Pancreas (tissue), 10 donors: ENCODE measurements at regions not wholly inside any gene's neighbourhood (a gene's known extent, or its start where the extent isn't known, plus 50 kb on each side); places are given as distances from the start of the nearest gene placed in this dataset.

Source experiments
- ATAC-seq, 4 donors: fragments of 200-7000 bp; cut with Tn5 transposase; one replicate each; pipeline versions ENCODE4 v1.8.0 to v1.9.1; 2020; ENCODE audit warnings: mild to moderate bottlenecking in 4 of 4, moderate library complexity in 4 of 4
- DNase-seq, 6 donors: peaks; one replicate each; pipeline ENCODE4 v3.0.0-alpha.2; 2020
- FAIRE-seq: peaks from 2 replicates; lab custom pipeline; 2012; peaks lifted over from hg19 to GRCh38; lab: Jason Lieb, UNC
- H3K27ac ChIP-seq, 4 donors: fragments of 200-600 bp; sonication (generic); 1 replicate in 3 of 4; 2 replicates in 1 of 4; pipeline versions ENCODE4 v1.5.0 to v1.8.0; 2020
- H3K27me3 ChIP-seq, 4 donors: fragments of 200-600 bp; one replicate each; pipeline ENCODE4 v1.8.0; 2021
- H3K36me3 ChIP-seq, 3 donors: fragments of 200-600 bp; sonication (generic) in 1 of 3; one replicate each; pipeline versions ENCODE4 v1.5.0 to v1.8.0; 2020 to 2021
- H3K4me1 ChIP-seq, 3 donors: fragments of 200-600 bp; one replicate each; pipeline ENCODE4 v1.8.0; 2021
- H3K4me3 ChIP-seq, 4 donors: fragments of 200-600 bp; sonication (generic) in 2 of 4; one replicate each; pipeline versions ENCODE4 v1.5.0 to v1.8.0; 2020 to 2021
- H3K9me3 ChIP-seq, 4 donors: fragments of 200-600 bp; one replicate each; pipeline ENCODE4 v1.8.0; 2021
- WGBS, 2 donors: extraction: QIAGEN DNeasy Blood & Tissue Kit; methylation state at CpG; one replicate each; pipeline ENCODE4 v1.1.7; 2013; 5-methylcytosine and 5-hydroxymethylcytosine counted together
- intact Hi-C, 3 donors: fragments of 100-400 bp; cut with DNase I; formaldehyde crosslinking; loops; one replicate each; pipeline versions ENCODE4 v1.11.1 to v1.14.2; 2022
- TF ChIP-seq, protein P1 (sequence below), 4 donors: fragments of 200-600 bp; sonication (generic) in 3 of 4; IDR thresholded peaks; one replicate each; pipeline versions ENCODE4 v1.5.0 to v1.8.0; 2021; ENCODE audit warnings: antibody characterized with exemption in 4 of 4
- donor health status: healthy with polysubstance abuse.
- donor health status: DM: no; HTN: no; CAD: no; lungs with moderate emphysema.
- donor health status: DM: no; HTN: no; CAD: no.
- donor health status: control.
- donor health status: control.
- donor health status: Bipolar disorder and iron deficiency.
- donor health status: DM: yes; HTN: yes; CAD: no.
- donor health status: DM: no; HTN: no; CAD: no.
- donor health status: DM: no; HTN: no; CAD: no.
- donor health status: DM: yes; HTN: yes; CAD: no.

DNA sequence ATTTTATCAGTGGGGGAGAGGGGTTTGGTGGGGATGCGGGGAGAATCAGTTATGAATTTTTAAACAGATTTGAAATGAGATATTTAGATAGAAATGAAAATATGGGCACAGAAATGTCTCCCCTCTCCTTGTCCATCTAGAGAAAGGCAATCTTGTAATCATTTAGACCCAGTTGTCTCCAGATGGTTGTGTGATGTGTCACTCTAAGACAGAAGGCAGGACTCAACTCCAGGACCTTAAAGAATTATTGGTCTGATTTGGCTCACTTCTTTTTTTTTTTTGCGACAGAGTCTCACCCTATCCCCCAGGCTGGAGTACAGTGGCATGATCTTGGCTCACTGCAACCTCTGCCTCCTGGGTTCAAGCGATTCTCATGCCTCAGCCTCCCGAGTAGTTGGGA is 77.2 kb downstream of the EOMES start:
- ATAC-seq (no peak), FAIRE-seq (no peak), DNase-seq (no peak)
- intact Hi-C loops, result no loop called here
- TF ChIP-seq, protein P1, sequence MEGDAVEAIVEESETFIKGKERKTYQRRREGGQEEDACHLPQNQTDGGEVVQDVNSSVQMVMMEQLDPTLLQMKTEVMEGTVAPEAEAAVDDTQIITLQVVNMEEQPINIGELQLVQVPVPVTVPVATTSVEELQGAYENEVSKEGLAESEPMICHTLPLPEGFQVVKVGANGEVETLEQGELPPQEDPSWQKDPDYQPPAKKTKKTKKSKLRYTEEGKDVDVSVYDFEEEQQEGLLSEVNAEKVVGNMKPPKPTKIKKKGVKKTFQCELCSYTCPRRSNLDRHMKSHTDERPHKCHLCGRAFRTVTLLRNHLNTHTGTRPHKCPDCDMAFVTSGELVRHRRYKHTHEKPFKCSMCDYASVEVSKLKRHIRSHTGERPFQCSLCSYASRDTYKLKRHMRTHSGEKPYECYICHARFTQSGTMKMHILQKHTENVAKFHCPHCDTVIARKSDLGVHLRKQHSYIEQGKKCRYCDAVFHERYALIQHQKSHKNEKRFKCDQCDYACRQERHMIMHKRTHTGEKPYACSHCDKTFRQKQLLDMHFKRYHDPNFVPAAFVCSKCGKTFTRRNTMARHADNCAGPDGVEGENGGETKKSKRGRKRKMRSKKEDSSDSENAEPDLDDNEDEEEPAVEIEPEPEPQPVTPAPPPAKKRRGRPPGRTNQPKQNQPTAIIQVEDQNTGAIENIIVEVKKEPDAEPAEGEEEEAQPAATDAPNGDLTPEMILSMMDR (IDR thresholded peaks at IDR 0.05), result no peak
- no peaks in the 10 kb centered on the region for H3K4me1 ChIP-seq
- WGBS, 2 donors, result 86 to 99% methylated on average over 4 of the region's 4 CpGs
- H3K27ac ChIP-seq, result no peak overlapping the region
- H3K36me3 ChIP-seq, result no peaks in the 10 kb centered on the region
- no peaks in the 10 kb centered on the region for H3K9me3 ChIP-seq
- no peaks in the 10 kb centered on the region for H3K27me3 ChIP-seq
- no peak overlapping the region for H3K4me3 ChIP-seq

DNA sequence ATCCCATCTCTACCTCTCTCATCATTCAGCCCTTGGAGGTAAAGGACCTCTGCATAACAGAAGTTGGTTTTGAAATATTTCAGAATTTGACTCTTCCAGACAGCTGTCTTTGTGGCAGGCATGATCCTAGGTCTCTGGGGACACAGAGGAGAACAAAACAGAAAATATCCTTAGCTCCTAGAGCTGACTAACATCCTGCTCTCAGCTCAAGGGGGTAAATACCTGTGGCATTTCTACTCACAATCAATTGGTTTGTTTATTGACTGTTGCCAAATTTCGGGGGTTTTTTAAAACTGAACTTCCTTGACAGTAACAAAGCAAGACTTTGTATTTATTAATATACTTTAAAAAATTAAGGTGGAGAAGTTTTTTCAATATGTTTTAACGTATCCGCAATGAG is 78.8 kb downstream of the EOMES start:
- WGBS, 2 donors, result 32 to 44% methylated on average over 3 of the region's 3 CpGs
- Histone ChIP-seq H3K4me1 (no peaks in the 10 kb centered on the region), H3K4me3 (no peak overlapping the region), H3K36me3 (no peaks in the 10 kb centered on the region), H3K27me3 (no peaks in the 10 kb centered on the region), H3K9me3 (no peaks in the 10 kb centered on the region), H3K27ac (no peak overlapping the region)
- FAIRE-seq, result no peak
- no peak for DNase-seq
- TF ChIP-seq, protein P1 (IDR thresholded peaks at IDR 0.05), result no peak
- intact Hi-C loops, result no loop called here
- ATAC-seq, result peak in 2 of 4 donors; percentile 22 to 39

DNA sequence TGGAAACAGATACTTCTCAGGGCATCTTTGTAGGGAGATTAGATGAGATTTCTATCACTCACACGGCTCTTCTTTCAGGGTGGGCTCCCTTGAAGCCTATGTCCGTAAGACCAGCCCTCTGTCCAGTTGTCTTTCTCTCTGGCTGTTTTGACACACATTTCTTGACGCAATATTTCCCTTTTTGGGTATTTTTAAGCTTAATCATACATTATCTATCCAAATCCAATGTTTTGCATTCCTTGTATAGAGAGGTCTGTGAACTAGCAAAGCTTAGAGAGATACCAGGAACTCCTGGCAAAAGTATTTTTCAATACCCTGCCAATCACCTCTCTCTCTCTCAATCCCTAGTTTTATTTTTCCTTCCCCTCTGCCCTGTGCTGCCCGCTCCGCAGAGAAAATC is 79.3 kb downstream of the EOMES start:
- Histone ChIP-seq H3K9me3 (no peaks in the 10 kb centered on the region), H3K27me3 (no peaks in the 10 kb centered on the region), H3K27ac (no peak overlapping the region), H3K4me3 (no peak overlapping the region), H3K36me3 (no peaks in the 10 kb centered on the region), H3K4me1 (no peaks in the 10 kb centered on the region)
- no peak for FAIRE-seq
- no peak for ATAC-seq
- 56 to 66% methylated on average over 5 of the region's 5 CpGs for WGBS, 2 donors
- TF ChIP-seq, protein P1 (IDR thresholded peaks at IDR 0.05), result no peak
- no peak for DNase-seq
- intact Hi-C loops, result no loop called here

DNA sequence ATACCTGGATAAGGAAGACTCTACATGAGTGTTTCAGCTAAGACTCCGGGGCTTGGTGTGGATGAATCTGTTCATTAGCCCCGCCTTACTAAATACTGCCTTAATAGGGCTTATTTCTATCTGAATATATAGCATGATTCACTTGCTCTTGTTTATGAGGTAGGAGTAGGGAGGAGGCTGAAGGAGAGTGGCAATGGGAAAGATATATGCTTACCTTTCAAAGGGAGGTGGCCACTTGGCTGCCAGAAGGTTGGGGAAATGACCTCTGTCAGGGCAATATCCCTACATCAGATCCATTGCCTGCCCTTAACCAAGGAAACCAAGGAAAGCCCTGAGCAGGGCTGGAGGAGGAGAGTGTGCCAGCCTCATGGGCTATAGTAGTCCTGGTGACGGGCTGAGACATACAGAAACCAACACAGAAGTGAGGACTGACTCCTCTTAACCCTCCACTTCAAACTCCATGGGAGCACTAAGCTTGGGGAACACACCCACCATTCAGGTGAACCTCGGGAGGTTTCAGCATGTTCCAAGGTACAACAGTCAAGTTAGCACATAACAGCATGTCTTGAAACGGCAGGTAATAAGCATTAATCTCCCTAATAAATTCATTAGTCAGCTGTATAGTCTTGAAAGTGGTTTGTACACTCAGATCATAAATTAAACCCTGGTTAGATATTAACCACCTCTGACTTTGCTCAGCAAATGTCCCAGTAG is 80.1 kb downstream of the EOMES start:
- no peaks in the 10 kb centered on the region for H3K27me3 ChIP-seq
- no peak overlapping the region for H3K4me3 ChIP-seq
- H3K36me3 ChIP-seq, result no peaks in the 10 kb centered on the region
- no peaks in the 10 kb centered on the region for H3K9me3 ChIP-seq
- peak; percentile 46 to 73 (median 70) for ATAC-seq
- intact Hi-C loops, result no loop called here
- DNase-seq, result no peak
- H3K4me1 ChIP-seq, result no peaks in the 10 kb centered on the region
- 53 to 69% methylated on average over 5 of the region's 5 CpGs for WGBS, 2 donors
- TF ChIP-seq, protein P1 (IDR thresholded peaks at IDR 0.05), result no peak
- no peak overlapping the region for H3K27ac ChIP-seq
- FAIRE-seq, result no peak

DNA sequence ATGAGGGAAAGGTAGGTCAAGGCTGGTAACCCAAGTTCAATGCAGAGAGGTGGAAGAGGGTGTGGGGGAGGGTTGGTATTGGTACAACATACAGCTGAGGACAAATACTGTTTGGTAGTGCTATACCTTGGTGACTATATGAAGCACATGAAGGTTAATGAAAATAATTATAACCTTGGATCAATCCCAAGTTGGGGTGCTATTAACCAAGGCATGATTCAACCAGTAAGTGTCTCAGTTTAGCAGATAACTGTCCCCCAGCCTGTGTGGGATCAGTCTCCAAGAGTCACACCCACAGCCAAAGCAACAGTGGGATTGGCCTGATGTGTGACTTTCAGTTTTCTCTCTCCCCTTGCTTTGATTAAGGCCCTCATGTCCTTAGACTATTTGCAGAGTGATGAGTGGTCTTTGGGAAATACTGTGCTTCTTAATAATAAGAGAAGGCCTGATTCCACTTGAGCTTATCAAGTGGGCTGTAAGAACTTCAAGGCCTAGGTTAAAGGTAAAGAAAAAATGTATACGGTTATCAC is 80.8 kb downstream of the EOMES start:
- Histone ChIP-seq H3K27ac (no peak overlapping the region), H3K36me3 (no peaks in the 10 kb centered on the region), H3K4me3 (no peak overlapping the region), H3K4me1 (no peaks in the 10 kb centered on the region), H3K27me3 (no peaks in the 10 kb centered on the region), H3K9me3 (no peaks in the 10 kb centered on the region)
- no peak for FAIRE-seq
- no peak for ATAC-seq
- intact Hi-C loops, result no loop called here
- DNase-seq, result no peak
- TF ChIP-seq, protein P1 (IDR thresholded peaks at IDR 0.05), result no peak
- WGBS, 2 donors, result 59 to 72% methylated on average over 1 of the region's 1 CpG
